SK-N-SH (cell line): ENCODE measurements at regions not wholly inside any gene's neighbourhood (a gene's known extent, or its start where the extent isn't known, plus 50 kb on each side); places are given as distances from the start of the nearest gene placed in this dataset.
A peak's percentile ranks its signal among the peaks of the same experiment; 100 is the strongest.

ENCODE experiments used
- CTCF ChIA-PET: fragments of 300-600, 350-600 bp; formaldehyde crosslinking; extraction: SDS; loops from one replicate; lab custom pipeline; 2021; lab: Yijun Ruan, JAX
- POLR2A ChIA-PET: fragments of 350-600 bp; sonication (Branson Sonifier 250); formaldehyde crosslinking; extraction: SDS; loops from one replicate; lab custom pipeline; 2020; ENCODE audit warnings: antibody characterized with exemption, inconsistent platforms; lab: Yijun Ruan, JAX
- DNase-seq: peaks from one replicate; pipeline ENCODE4 v3.0.0; 2012
- H2AFZ ChIP-seq: fragments of 200-600 bp; sonication (generic); 2 replicates; pipeline ENCODE4 v1.8.1; 2016; ENCODE audit warnings: antibody characterized with exemption, mild to moderate bottlenecking, low read depth
- H3F3A ChIP-seq: fragments of 200-600 bp; sonication (generic); replicated peaks from 2 replicates; pipeline ENCODE3; 2016; ENCODE audit warnings: antibody characterized with exemption, mild to moderate bottlenecking; ENCODE audit not compliant: insufficient read depth
- H3K27ac ChIP-seq, 2 experiments: fragments of 200-500 bp in 1 of 2; fragments of 200-600 bp in 1 of 2; sonication (Bioruptor generic) in 1 of 2; sonication (generic), shearing (Covaris generic) in 1 of 2; 2 replicates each; pipeline versions ENCODE4 v1.5.1 to v1.6.1; 2014 to 2016; ENCODE audit warnings: low read depth in 2 of 2, inconsistent platforms in 1 of 2, low read length in 1 of 2, mild to moderate bottlenecking in 1 of 2, mixed read lengths in 1 of 2
- H3K27me3 ChIP-seq: fragments of 200-600 bp; sonication (generic), shearing (Covaris generic); 2 replicates; pipeline ENCODE4 v1.6.1; 2016; ENCODE audit warnings: mixed run types; ENCODE audit not compliant: insufficient read depth
- H3K36me3 ChIP-seq, 2 experiments: fragments of 200-500 bp in 1 of 2; fragments of 200-600 bp in 1 of 2; sonication (Bioruptor generic) in 1 of 2; sonication (generic) in 1 of 2; replicated peaks in 1 of 2; 2 replicates each; pipeline versions ENCODE3 to v1.5.1; 2014 to 2016; ENCODE audit warnings: low read length in 1 of 2, mild to moderate bottlenecking in 1 of 2; ENCODE audit not compliant: insufficient read depth in 2 of 2, control insufficient read depth in 1 of 2
- H3K4me1 ChIP-seq, 2 experiments: fragments of 200-500 bp in 1 of 2; fragments of 200-600 bp in 1 of 2; sonication (Bioruptor generic) in 1 of 2; sonication (generic), shearing (Covaris generic) in 1 of 2; 2 replicates each; pipeline versions ENCODE4 v1.5.1 to v1.6.1; 2014 to 2016; ENCODE audit warnings: low read depth in 1 of 2, low read length in 1 of 2, mixed run types in 1 of 2; ENCODE audit not compliant: insufficient read depth in 2 of 2, control insufficient read depth in 1 of 2
- H3K4me2 ChIP-seq: fragments of 200-600 bp; sonication (generic), shearing (Covaris generic); 2 replicates; pipeline ENCODE4 v1.6.1; 2017; ENCODE audit warnings: mixed run types
- H3K4me3 ChIP-seq, 2 experiments: fragments of 200-500 bp in 1 of 2; fragments of 200-600 bp in 1 of 2; sonication (Bioruptor generic) in 1 of 2; sonication (generic), shearing (Covaris generic) in 1 of 2; 2 replicates each; pipeline versions ENCODE4 v1.5.1 to v1.8.1; 2014 to 2016; ENCODE audit warnings: low read depth in 2 of 2, inconsistent platforms in 1 of 2, low read length in 1 of 2, mild to moderate bottlenecking in 1 of 2, mixed read lengths in 1 of 2, moderate library complexity in 1 of 2
- H3K79me2 ChIP-seq: fragments of 200-600 bp; sonication (generic); 2 replicates; pipeline ENCODE4 v1.8.1; 2017; ENCODE audit warnings: mild to moderate bottlenecking; ENCODE audit not compliant: insufficient read depth
- H3K9ac ChIP-seq: fragments of 200-600 bp; sonication (generic); 2 replicates; pipeline ENCODE4 v1.6.1; 2017; ENCODE audit warnings: mixed run types
- H3K9me2 ChIP-seq: fragments of 200-600 bp; sonication (generic); 2 replicates; pipeline ENCODE4 v1.6.1; 2017; ENCODE audit warnings: mixed run types
- H3K9me3 ChIP-seq: fragments of 200-600 bp; sonication (generic); 2 replicates; pipeline ENCODE4 v1.6.1; 2017; ENCODE audit warnings: mixed run types, mild to moderate bottlenecking, moderate library complexity
- H4K20me1 ChIP-seq: fragments of 200-600 bp; sonication (generic); 2 replicates; pipeline ENCODE4 v1.6.1; 2017; ENCODE audit warnings: mild to moderate bottlenecking, mixed run types; ENCODE audit not compliant: insufficient read depth
- CHD2 ChIP-seq: fragments of 150-350 bp; IDR thresholded peaks from 2 replicates; pipeline ENCODE4 v1.6.1; 2018; ENCODE audit warnings: low read length; ENCODE audit not compliant: partially characterized antibody
- ELF1 ChIP-seq: IDR thresholded peaks from 2 replicates; pipeline ENCODE4 v1.4.0; 2012
- EZH2phosphoT487 ChIP-seq: fragments of 200-600 bp; sonication (generic); IDR thresholded peaks from 2 replicates; pipeline ENCODE4 v1.6.1; 2017; ENCODE audit warnings: low read depth, mixed run types, mild to moderate bottlenecking, antibody characterized with exemption, moderate library complexity, borderline replicate concordance
- FOSL2 ChIP-seq: IDR thresholded peaks from 2 replicates; pipeline ENCODE4 v1.4.0; 2012; ENCODE audit warnings: low read depth, mild to moderate bottlenecking, moderate library complexity, borderline replicate concordance
- FOXJ3 ChIP-seq: sonication (generic); formaldehyde crosslinking; IDR thresholded peaks from 2 replicates; pipeline ENCODE4 v1.5.1; 2020; ENCODE audit warnings: mild to moderate bottlenecking, missing genetic modification reagents
- FOXM1 ChIP-seq: IDR thresholded peaks from 2 replicates; pipeline ENCODE4 v1.4.0; 2012; ENCODE audit warnings: low read depth, mild to moderate bottlenecking
- GABPA ChIP-seq: IDR thresholded peaks from 2 replicates; pipeline ENCODE4 v1.4.0; 2012; ENCODE audit warnings: low read depth, mild to moderate bottlenecking
- GATA2 ChIP-seq: sonication (generic); formaldehyde crosslinking; IDR thresholded peaks from 2 replicates; pipeline ENCODE4 v1.5.0; 2020; ENCODE audit warnings: mild to moderate bottlenecking, missing genetic modification reagents
- IRF3 ChIP-seq: fragments of 150-350 bp; IDR thresholded peaks from 2 replicates; pipeline ENCODE4 v1.6.1; 2016; ENCODE audit warnings: mild to moderate bottlenecking, low read depth, low read length
- JUND ChIP-seq: IDR thresholded peaks from 2 replicates; pipeline ENCODE4 v1.4.0; 2012
- MEF2A ChIP-seq: IDR thresholded peaks from 2 replicates; pipeline ENCODE4 v1.4.0; 2012; ENCODE audit warnings: low read depth, borderline replicate concordance
- MXI1 ChIP-seq: IDR thresholded peaks from 2 replicates; pipeline ENCODE4 v1.6.1; 2012; ENCODE audit warnings: mild to moderate bottlenecking, low read depth, low read length, improper control_type of control experiment
- NFIC ChIP-seq: IDR thresholded peaks from 2 replicates; pipeline ENCODE4 v1.4.0; 2012; ENCODE audit warnings: borderline replicate concordance
- NRF1 ChIP-seq: IDR thresholded peaks from 2 replicates; pipeline ENCODE4 v1.6.1; 2012; ENCODE audit warnings: low read depth, mild to moderate bottlenecking, low read length
- POLR2AphosphoS5 ChIP-seq: IDR thresholded peaks from 2 replicates; pipeline ENCODE4 v1.6.1; 2012; ENCODE audit warnings: low read depth, low read length
- RAD21 ChIP-seq: IDR thresholded peaks from 2 replicates; pipeline ENCODE4 v1.6.1; 2012; ENCODE audit warnings: mild to moderate bottlenecking, low read length
- RCOR1 ChIP-seq: fragments of 150-350 bp; IDR thresholded peaks from 2 replicates; pipeline ENCODE4 v1.6.1; 2017; ENCODE audit warnings: antibody characterized with exemption, low read length
- RFX5 ChIP-seq: IDR thresholded peaks from 2 replicates; pipeline ENCODE4 v1.6.1; 2012; ENCODE audit warnings: mild to moderate bottlenecking, improper control_type of control experiment, low read length
- RXRA ChIP-seq: IDR thresholded peaks from 2 replicates; pipeline ENCODE4 v1.4.0; 2012; ENCODE audit warnings: low read depth, mild to moderate bottlenecking, borderline replicate concordance
- SIN3A ChIP-seq: IDR thresholded peaks from 2 replicates; pipeline ENCODE4 v1.6.1; 2012; ENCODE audit warnings: low read depth, mild to moderate bottlenecking, low read length, moderate library complexity, borderline replicate concordance
- SMC3 ChIP-seq: IDR thresholded peaks from 2 replicates; pipeline ENCODE4 v1.6.1; 2012; ENCODE audit warnings: low read depth, low read length, improper control_type of control experiment
- TAF1 ChIP-seq: IDR thresholded peaks from 2 replicates; pipeline ENCODE4 v1.6.1; 2012; ENCODE audit warnings: low read depth, mild to moderate bottlenecking, low read length, moderate library complexity, borderline replicate concordance
- TCF12 ChIP-seq: IDR thresholded peaks from 2 replicates; pipeline ENCODE4 v1.4.0; 2012
- TEAD4 ChIP-seq: IDR thresholded peaks from 2 replicates; pipeline ENCODE4 v1.4.0; 2012; ENCODE audit warnings: mild to moderate bottlenecking, borderline replicate concordance; ENCODE audit not compliant: insufficient read depth
- USF2 ChIP-seq: fragments of 150-350 bp; IDR thresholded peaks from 2 replicates; pipeline ENCODE4 v1.6.1; 2017; ENCODE audit warnings: antibody characterized with exemption, low read length, low read depth, borderline replicate concordance
- YY1 ChIP-seq: IDR thresholded peaks from 2 replicates; pipeline ENCODE4 v1.4.0; 2012; ENCODE audit warnings: low read depth, mild to moderate bottlenecking
- WGBS: methylation state at CpG from one replicate; pipeline ENCODE4 v1.1.6; 2017; ENCODE audit warnings: low lambda C conversion rate; 5-methylcytosine and 5-hydroxymethylcytosine counted together
- TF ChIP-seq, protein P1 (sequence below): fragments of 200-600 bp; sonication (generic); IDR thresholded peaks from 2 replicates; pipeline ENCODE4 v1.6.1; 2017; ENCODE audit warnings: antibody characterized with exemption, mild to moderate bottlenecking, moderate library complexity
- TF ChIP-seq, protein P2 (sequence below): IDR thresholded peaks from 2 replicates; pipeline ENCODE4 v1.4.0; 2012; ENCODE audit warnings: low read depth, borderline replicate concordance

DNA sequence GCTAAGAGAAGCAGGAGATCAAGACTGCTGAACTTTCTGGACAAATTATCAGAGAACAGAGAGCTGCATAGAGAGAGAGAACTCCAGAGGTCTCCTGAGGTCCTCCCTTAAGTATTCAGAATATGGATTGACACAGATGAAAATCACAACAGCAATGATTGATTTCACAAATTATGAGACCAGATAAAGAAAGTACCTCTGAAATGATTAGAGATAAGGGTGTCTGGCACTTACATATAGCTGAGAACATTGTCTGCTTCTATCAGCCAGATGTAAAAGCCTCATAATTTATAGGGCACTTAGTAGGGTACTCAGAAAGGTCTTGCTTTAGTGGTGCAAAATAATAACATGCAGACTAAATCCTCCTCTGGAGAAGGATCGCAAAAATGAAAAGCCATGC, 1301.8 kb downstream of the BRINP3 start:
- CTCF ChIA-PET, result no interaction called here
- no peak for TF ChIP-seq FOXJ3 (CRISPR knock-in tag)
- no peak for TF ChIP-seq JUND
- TF ChIP-seq GABPA, result no peak
- no peak for TF ChIP-seq RXRA
- TF ChIP-seq USF2, result no peak
- no peak for TF ChIP-seq SMC3
- TF ChIP-seq SIN3A, result no peak
- TF ChIP-seq, protein P1, sequence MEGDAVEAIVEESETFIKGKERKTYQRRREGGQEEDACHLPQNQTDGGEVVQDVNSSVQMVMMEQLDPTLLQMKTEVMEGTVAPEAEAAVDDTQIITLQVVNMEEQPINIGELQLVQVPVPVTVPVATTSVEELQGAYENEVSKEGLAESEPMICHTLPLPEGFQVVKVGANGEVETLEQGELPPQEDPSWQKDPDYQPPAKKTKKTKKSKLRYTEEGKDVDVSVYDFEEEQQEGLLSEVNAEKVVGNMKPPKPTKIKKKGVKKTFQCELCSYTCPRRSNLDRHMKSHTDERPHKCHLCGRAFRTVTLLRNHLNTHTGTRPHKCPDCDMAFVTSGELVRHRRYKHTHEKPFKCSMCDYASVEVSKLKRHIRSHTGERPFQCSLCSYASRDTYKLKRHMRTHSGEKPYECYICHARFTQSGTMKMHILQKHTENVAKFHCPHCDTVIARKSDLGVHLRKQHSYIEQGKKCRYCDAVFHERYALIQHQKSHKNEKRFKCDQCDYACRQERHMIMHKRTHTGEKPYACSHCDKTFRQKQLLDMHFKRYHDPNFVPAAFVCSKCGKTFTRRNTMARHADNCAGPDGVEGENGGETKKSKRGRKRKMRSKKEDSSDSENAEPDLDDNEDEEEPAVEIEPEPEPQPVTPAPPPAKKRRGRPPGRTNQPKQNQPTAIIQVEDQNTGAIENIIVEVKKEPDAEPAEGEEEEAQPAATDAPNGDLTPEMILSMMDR, result no peak
- TF ChIP-seq TAF1, result no peak
- no peak for TF ChIP-seq RAD21
- TF ChIP-seq MEF2A, result no peak
- TF ChIP-seq, protein P2, sequence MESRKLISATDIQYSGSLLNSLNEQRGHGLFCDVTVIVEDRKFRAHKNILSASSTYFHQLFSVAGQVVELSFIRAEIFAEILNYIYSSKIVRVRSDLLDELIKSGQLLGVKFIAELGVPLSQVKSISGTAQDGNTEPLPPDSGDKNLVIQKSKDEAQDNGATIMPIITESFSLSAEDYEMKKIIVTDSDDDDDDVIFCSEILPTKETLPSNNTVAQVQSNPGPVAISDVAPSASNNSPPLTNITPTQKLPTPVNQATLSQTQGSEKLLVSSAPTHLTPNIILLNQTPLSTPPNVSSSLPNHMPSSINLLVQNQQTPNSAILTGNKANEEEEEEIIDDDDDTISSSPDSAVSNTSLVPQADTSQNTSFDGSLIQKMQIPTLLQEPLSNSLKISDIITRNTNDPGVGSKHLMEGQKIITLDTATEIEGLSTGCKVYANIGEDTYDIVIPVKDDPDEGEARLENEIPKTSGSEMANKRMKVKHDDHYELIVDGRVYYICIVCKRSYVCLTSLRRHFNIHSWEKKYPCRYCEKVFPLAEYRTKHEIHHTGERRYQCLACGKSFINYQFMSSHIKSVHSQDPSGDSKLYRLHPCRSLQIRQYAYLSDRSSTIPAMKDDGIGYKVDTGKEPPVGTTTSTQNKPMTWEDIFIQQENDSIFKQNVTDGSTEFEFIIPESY, result no peak
- no peak for TF ChIP-seq YY1
- no peak for TF ChIP-seq ELF1
- no peak for TF ChIP-seq RFX5
- TF ChIP-seq GATA2 (CRISPR knock-in tag), result peak; percentile 85
- no peak for TF ChIP-seq MXI1
- TF ChIP-seq IRF3, result no peak
- TF ChIP-seq POLR2AphosphoS5, result no peak
- no peak for TF ChIP-seq TCF12
- no peak for TF ChIP-seq NFIC
- TF ChIP-seq RCOR1, result peak; percentile 35; the same call in 1 of the 2 replicates
- no peak for TF ChIP-seq FOXM1
- no peak for TF ChIP-seq NRF1
- peak; percentile 26 for TF ChIP-seq CHD2
- no peak for TF ChIP-seq EZH2phosphoT487
- TF ChIP-seq FOSL2, result no peak
- no peak for TF ChIP-seq TEAD4

More for the DNA sequence above, 1301.8 kb downstream of the BRINP3 start:
- H3K4me1 ChIP-seq, result no peaks in the 10 kb centered on the region; a peak in 1 of 4 replicates
- no peak overlapping the region for H3K4me3 ChIP-seq
- DNase-seq, result peak; percentile 10
- no peak overlapping the region for H3K9ac ChIP-seq
- H3K9me3 ChIP-seq, result no peaks in the 10 kb centered on the region
- POLR2A ChIA-PET, result no interaction called here
- no peak overlapping the region for H3K4me2 ChIP-seq
- WGBS, result 68% methylated on average over 1 of the region's 1 CpG
- no peaks in the 10 kb centered on the region for H3K9me2 ChIP-seq
- no peaks in the 10 kb centered on the region for H3F3A ChIP-seq
- no peaks in the 10 kb centered on the region for H4K20me1 ChIP-seq
- no peaks in the 10 kb centered on the region for H3K79me2 ChIP-seq
- no peaks in the 10 kb centered on the region for H3K27me3 ChIP-seq
- no peak overlapping the region for H3K27ac ChIP-seq
- H2AFZ ChIP-seq, result no peak overlapping the region
- no peaks in the 10 kb centered on the region for H3K36me3 ChIP-seq
